Astrocyte of the cerebellum (primary cell): ENCODE measurements at regions not wholly inside any gene's neighbourhood (a gene's known extent, or its start where the extent isn't known, plus 50 kb on each side); places are given as distances from the start of the nearest gene placed in this dataset.

Experiments used
- DNase-seq: peaks from one replicate; pipeline ENCODE4 v3.0.0-alpha.2; 2011; ENCODE audit warnings: low read depth
- H3K4me3 ChIP-seq: 2 replicates; pipeline ENCODE4 v1.5.1; 2011; ENCODE audit warnings: mild to moderate bottlenecking, low read depth, low read length, moderate library complexity
- CTCF ChIP-seq: IDR thresholded peaks from 2 replicates; pipeline ENCODE4 v1.5.1; 2012; ENCODE audit warnings: low read length, low read depth, moderate library complexity, mild to moderate bottlenecking; ENCODE audit errors: missing control alignments
- in situ Hi-C: cut with HindIII; loops from 2 replicates; pipeline ENCODE4 v1.10.0; 2017; ENCODE audit warnings: low sequenced_read_pairs

DNA sequence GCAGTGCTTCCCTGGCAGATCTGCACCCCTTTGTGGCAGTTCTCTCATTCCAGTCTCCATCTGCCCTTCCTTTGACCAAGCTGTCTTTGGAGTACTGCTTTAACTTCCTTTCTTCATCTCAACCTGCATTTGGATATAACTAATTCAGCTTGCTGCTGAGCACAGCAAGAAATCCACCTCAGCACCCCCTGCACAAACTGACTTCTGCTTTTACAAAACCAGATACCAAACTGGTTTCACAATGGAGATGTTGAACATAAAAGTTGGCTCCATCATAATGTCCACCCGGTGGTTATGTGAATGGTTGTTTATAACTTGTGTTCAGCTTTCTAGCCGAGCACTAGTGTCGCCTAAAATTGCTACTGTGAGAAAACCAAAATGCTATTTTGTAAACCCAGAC, 341.1 kb upstream of the SEMA6D start:
- no peak for DNase-seq
- in situ Hi-C loops, result no loop called here
- TF ChIP-seq CTCF, result no peak
- no peak overlapping the region for H3K4me3 ChIP-seq

- no peak for DNase-seq
- no peak for TF ChIP-seq CTCF
- no peak overlapping the region for H3K4me3 ChIP-seq
- in situ Hi-C loops, result no loop called here
These were observed 339.8 kb upstream of the SEMA6D start for GRCh38 chr15:47377465-47377864.

DNA sequence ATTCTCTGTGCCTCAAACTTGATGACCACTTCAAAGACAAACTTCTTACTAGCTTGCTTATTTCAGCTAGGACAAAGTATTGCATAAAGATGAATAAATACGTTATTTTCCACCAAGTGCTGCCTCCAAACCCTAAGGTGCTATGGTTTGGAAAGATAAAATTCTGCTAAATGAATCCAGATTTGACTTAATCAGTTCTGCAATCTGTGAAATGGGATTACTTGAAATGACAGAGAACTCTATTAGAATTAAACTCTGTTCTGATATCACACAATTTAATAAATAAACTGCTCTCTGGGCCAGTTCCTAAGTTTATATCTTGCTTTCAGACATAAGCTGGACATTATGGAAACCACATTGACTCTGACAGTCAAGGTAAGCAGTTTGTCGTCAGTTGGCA, 338.8 kb upstream of the SEMA6D start:
- H3K4me3 ChIP-seq, result no peak overlapping the region
- TF ChIP-seq CTCF, result no peak
- in situ Hi-C loops, result no loop called here
- no peak for DNase-seq

DNA sequence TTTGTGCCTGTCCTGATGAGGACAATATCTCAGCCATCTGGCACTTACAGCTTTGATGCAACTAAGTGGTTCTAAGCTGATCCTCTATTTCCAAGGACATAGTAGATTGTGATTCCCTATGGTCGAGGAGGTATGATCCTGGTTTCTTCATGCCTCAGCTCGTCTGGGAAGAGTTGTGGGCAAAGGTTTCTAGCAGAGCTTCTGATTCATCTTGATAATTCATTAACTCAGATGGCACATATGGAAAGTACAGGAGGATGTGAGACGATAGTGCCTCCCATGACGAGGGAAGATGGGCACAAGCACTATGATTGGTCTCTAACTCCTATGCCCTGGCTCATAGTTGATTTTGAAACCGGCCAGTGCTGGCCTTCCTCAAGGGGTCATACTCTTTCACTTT, 334.2 kb upstream of the SEMA6D start:
- in situ Hi-C loops, result no loop called here
- H3K4me3 ChIP-seq, result no peak overlapping the region
- no peak for DNase-seq
- TF ChIP-seq CTCF, result no peak

- TF ChIP-seq CTCF, result no peak
- no peak overlapping the region for H3K4me3 ChIP-seq
- in situ Hi-C loops, result no loop called here
- DNase-seq, result no peak
These were observed 333.5 kb upstream of the SEMA6D start for GRCh38 chr15:47383801-47384200.

GRCh38 chr15:47384341-47384740, 333.0 kb upstream of the SEMA6D start:
- TF ChIP-seq CTCF, result no peak
- no peak overlapping the region for H3K4me3 ChIP-seq
- DNase-seq, result peak; percentile 40
- in situ Hi-C loops, result no loop called here

- H3K4me3 ChIP-seq, result no peak overlapping the region
- in situ Hi-C loops, result no loop called here
- DNase-seq, result no peak
- TF ChIP-seq CTCF, result no peak
These were observed 332.5 kb upstream of the SEMA6D start for GRCh38 chr15:47384776-47385175.
